Myocyte (in vitro differentiated cells): ENCODE measurements at regions not wholly inside any gene's neighbourhood (a gene's known extent, or its start where the extent isn't known, plus 50 kb on each side); places are given as distances from the start of the nearest gene placed in this dataset.
A peak's percentile ranks its signal among the peaks of the same experiment; 100 is the strongest.
"Not testable (repeated sequence)": the region's sequence is repeated elsewhere in the genome, so short reads cannot be mapped to it uniquely, and the experiment has no call there.

Experiments
- DNase-seq: peaks from one replicate; pipeline ENCODE4 v3.0.0-alpha.2; 2012; ENCODE audit warnings: low read depth

GRCh38 chr4:3954540-3955320 is 188.5 kb downstream of the ADRA2C start:
- peak; percentile 94 for DNase-seq

DNA sequence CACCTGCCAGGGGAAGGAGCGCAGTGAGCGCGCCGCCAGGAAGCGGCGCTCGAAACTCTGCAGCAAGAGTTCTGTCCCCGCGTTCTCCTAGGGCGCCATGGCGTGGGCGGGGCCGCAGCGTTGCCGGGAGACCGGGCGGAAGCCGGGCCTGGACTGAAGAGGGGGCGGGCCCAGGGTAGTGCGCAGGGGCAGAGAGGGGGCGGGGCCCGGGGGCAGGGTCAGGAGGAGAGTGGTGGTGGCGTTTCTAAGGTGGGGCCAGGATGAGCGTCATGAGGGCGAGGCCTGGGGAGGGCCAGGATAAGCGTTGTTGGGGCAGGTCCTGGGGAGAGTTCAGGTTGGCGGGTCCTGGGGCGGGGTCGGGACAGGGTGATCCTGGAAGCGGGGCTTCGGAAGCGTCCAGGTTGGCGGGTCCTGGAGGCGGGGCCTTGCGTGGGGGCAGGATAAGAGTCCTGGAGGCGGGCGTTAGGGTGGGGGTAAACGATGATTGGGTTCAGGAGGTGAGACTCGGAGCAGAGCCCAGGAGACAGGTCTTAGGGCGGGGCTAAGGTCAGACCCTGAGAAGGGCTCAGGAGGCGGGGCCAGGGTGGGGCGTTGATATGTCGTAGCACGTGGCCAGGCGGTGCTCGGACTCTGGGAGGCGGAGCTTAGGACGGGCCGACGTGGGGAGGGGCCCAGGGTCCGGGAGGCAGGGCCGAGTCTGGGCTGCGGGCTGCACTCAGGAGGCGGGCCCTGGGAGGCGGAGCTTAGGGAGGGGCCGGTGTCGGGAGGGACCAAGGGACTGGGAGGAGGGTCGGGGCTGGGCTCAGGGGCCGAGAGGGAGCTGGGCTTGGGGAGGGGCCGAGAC is 189.4 kb downstream of the ADRA2C start:
- peak; percentile 99 for DNase-seq

- DNase-seq: not testable (repeated sequence)
Observed at GRCh38 chr4:3956165-3956867, 190.1 kb downstream of the ADRA2C start.

DNA sequence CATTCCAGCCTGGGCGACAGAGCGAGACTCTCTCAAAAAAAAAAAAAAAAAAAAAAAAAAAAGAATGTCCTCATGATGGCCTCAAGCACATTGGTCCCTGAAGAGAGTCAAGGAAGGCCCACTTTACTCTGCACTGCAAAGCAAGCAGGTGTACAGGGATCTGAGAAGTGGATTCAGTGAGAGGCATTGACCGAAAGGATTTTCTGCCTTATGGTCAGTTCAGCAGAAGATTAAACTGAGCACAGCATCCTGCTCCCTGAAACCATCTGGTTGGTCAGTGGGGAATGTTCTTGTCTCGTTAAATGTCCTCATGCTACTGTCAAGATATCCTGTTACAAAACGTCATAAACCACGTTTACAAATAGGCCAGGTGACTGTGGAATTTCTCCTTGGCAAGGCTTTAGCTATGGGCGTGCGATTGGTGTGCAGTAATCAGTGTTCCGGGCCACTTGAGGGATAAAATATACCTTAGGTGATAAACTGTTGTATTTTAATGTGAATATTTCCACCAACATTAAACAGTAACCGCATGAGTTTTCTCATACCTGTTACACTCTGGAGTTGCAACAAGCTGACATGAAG is 195.0 kb downstream of the ADRA2C start:
- DNase-seq: not testable (repeated sequence)

DNA sequence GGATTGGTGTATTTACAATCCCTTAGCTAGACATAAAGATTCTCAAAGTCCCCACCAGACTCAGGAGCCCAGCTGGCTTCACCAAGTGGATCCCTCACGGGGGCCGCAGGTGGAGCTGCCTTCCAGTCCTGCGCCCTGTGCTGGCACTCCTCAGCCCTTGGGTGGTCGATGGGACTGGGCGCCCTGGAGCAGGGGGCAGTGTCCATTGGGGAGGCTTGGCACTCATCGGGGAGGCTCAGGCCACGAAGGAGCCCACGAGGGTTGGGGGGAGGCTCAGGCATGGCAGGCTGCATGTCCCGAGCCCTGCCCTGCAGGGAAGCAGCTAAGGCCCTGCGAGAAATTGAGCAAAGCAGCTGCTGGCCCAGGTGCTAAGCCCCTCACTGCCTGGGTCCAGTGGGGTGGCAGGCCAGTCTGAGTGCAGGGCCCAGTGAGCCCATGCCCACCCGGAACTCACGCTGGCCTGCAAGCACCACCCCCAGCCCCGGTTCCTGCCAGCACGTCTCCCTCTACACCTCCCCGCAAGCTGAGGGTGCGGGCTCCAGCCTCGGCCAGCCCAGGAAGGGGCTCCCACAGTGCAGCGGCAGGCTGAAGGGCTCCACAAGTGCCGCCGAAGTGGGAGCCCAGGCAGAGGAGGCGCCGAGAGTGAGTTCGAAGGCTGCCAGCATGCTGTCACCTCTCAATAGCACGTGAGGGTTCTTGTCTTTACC is 198.5 kb downstream of the ADRA2C start:
- DNase-seq: not testable (repeated sequence)

GRCh38 chr4:3967204-3967603 is 201.0 kb downstream of the ADRA2C start:
- DNase-seq: not testable (repeated sequence)

DNA sequence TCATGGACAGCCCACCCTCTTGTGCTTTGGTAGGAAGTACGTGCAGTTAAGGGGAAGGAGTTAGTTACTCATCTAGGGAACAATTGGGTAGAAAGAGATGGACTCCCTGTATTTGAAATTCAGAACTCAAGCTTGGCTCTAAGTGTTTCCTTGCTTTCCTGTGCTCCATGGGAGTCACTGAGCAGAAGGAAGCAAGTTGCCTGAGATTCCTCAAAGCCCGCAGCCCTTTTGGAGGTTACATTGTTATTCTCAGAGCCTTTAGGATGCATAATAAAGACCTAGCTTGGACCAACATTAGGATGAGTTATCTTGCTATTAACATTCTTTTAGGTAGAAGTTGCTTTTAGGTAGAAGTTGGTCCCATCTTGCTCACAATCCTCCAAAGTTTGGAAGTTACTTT is 206.4 kb downstream of the ADRA2C start:
- DNase-seq: not testable (repeated sequence)

DNA sequence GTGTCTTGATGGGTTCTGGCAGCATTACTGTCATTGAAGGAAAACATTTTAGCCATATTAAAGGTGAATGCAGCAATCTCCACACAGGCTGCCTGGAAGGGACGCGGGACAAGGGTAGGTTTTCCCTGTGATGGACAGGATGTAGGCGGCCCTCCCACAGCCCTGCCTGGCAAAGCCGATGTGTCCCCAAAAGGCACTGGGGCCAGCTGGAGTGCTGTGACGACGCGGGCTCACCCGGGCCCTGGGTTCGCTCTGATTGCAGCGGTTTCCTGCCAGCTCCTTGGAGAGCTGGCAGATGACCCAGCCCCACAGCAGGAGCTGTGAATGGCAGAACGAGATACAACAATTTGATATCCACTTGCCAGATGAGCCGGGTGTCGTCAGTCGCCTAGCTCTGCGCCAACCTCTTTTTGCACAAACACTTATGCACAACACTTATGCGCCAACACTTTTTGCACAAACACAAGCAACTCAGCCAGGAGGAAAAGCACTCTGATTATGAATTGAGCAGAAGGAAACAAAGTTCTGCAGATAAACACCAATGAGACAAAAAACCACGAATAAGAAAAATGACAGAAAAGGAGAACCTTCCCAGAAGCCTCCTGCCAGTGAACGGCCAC is 207.5 kb downstream of the ADRA2C start:
- not testable (repeated sequence) for DNase-seq

- not testable (repeated sequence) for DNase-seq
Observed at GRCh38 chr4:3983518-3984125, 217.4 kb downstream of the ADRA2C start.

DNA sequence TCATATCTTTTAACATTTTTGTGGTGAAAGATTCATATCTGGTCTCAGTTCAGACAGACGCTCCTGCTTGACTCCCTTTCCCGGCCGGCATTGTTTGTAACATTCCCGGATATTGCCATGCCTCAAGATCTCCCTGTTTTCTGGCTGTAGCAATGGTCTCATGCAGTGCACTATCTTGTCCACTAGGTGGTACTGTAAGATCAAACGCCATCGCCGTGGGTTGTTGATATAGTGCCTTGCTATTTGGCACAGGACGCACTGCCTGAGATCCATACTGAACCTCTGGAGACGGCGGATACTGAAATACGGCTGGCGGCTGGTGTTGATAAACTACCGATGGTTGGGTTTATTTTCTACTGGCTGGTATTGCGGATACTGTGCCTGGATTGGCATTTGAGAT is 218.6 kb downstream of the ADRA2C start:
- DNase-seq: not testable (repeated sequence)

- DNase-seq: not testable (repeated sequence)
Observed at GRCh38 chr4:3986412-3986811, 220.2 kb downstream of the ADRA2C start.

DNA sequence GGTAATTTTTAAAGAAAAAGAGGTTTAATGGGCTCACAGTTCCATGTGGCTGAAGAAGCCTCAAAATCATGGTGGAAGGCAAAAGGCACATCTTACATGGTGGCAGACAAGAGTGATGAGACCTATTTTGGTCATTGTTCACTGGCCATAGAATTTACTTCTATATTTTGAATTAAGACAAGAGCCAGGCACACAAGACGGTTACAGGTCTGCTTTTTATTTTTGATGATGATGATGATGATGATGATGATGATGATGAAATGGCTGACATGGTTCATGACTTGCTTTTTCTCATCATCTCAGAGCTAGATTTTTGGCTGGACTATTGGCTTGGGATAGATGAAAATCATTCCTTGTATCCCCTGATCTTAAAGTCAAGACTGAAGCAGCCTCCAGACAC is 229.3 kb downstream of the OTOP1 start:
- DNase-seq: not testable (repeated sequence)

DNA sequence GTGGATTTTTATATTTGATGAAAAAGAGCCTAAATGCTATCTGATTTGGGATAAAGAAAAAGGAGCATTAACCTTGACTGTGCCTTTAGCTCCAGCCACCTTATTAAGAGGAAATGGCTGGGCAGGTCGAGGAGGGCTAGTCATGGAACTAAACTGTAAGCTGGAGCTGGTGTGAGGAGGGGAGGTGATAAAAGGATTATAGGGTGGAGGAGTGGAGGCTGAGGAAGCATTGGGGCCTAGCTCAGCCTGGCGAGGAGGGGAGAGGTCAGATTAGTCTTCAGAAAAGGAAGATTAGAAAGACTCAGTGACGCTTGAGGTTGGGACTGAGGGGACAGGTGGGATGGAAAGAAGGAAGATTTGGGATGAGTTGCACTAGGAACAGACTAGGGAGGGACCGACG is 222.7 kb downstream of the OTOP1 start:
- DNase-seq: not testable (repeated sequence)

GRCh38 chr4:4004702-4005101 is 222.0 kb downstream of the OTOP1 start:
- DNase-seq: not testable (repeated sequence)

- DNase-seq: not testable (repeated sequence)
Observed at GRCh38 chr4:4006356-4006755, 220.4 kb downstream of the OTOP1 start.

DNA sequence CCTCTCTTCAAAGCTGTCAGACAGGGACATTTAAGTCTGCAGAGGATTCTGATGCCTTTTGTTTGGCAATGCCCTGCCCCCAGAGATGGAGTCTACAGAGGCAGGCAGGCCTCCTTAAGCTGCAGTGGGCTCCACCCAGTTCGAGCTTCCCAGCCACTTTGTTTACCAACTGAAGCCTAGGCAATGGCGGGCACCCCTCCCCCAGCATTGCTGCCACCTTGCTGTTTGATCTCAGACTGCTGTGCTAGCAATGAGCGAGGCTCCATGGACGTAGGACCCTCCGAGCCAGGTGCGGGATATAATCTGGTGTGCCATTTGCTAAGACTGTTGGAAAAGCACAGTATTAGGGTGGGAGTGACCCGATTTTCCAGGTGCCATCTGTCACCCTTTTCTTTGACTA is 207.7 kb downstream of the OTOP1 start:
- DNase-seq: not testable (repeated sequence)

- not testable (repeated sequence) for DNase-seq
Observed at GRCh38 chr4:4021161-4021560, 205.6 kb downstream of the OTOP1 start.

- DNase-seq: not testable (repeated sequence)
Observed at GRCh38 chr4:4026708-4027107, 200.0 kb downstream of the OTOP1 start.

DNA sequence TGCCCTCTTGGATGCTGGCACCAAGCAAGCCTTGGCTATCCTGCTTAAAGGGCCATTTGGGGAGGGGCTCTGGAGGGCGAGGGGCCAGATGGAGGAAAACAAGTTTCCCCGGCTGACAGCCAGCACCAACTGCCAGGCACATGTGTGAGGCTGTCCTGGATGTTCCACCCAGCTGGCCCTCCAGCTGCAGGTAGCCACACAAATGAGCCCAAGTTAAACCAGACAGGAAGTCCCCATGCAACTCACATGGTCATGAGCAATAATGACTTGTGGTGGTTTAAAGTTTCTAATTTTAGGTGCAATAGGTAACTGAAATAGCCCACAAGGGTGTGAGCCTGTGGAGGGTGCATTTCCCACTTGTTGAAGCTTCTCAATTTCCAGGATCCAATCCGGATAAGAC is 198.0 kb downstream of the OTOP1 start:
- peak; percentile 1 for DNase-seq

- DNase-seq: not testable (repeated sequence)
Observed at GRCh38 chr4:4030509-4030908, 196.2 kb downstream of the OTOP1 start.
